Umbilical cord (tissue), 1 donor: ENCODE measurements at regions not wholly inside any gene's neighbourhood (a gene's known extent, or its start where the extent isn't known, plus 50 kb on each side); places are given as distances from the start of the nearest gene placed in this dataset.
A peak's percentile ranks its signal among the peaks of the same experiment; 100 is the strongest.

Source experiments
- DNase-seq: peaks from one replicate; pipeline ENCODE4 v3.0.0-alpha.2; 2015; ENCODE audit warnings: low spot score

GRCh38 chr15:85976986-85977385 is 102.7 kb upstream of the AGBL1 start:
- peak; percentile 74 for DNase-seq

DNA sequence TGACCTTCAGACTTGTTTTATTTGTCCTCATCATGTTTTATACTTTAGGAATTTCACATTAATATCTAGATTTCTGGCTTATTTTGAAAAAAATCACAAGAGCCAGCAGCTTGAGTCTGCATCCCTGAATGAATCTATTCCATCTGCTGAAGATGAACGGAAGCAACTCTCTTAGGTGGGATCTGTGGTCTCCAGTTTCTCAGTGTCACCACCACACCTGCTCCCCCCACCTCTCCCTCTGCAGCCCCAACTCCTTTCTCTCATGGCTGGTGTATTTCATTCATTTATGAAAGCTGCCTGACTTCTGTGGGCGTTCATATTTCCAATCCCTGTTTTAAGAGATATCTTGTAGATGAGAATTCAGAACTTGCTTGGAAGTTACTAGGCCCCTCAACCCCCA is 102.1 kb upstream of the AGBL1 start:
- DNase-seq = no peak

- DNase-seq = no peak
Measured at GRCh38 chr15:85979929-85980328, 99.7 kb upstream of the AGBL1 start.

DNA sequence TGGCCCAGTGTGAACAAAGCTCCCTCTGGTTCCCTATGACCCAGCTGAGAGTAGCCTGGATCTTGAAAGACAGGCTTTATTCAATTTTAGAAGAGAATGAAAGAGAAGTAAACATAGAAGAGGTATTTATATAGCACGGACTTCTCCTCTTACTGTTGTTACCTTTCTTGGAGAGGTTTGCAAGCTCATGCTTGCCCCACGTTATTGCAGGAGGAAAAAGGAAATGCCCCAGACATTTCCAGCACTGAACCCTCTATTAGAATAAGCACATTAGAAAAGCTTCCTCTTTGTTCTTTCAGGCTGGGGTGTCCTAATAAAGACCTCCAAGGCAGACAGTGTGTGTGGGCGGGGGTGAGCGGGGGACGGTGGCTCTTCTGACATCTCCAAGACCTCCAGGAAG is 98.7 kb upstream of the AGBL1 start:
- DNase-seq = no peak

- peak; percentile 70 for DNase-seq
Measured at GRCh38 chr15:85984241-85984640, 95.4 kb upstream of the AGBL1 start.

DNA sequence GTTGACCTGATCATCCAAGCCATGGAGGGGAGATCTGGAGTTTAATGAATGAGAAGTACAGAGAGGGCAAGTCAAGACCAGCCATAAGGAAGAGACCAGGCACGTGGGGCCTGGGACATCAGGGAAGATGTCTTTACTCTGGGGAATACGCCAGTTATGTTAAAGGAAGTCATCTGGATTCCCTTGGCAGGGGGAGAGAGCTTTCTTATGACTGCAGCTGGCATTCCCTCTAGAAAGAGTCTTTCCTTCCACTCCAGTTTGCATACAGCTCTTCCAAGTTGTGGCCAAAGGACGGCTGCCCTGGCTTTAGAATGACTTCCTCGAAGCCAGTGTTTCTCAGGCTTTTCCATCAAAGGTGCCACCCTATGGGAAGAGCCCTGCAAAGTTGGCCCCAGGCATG is 93.6 kb upstream of the AGBL1 start:
- no peak for DNase-seq

DNA sequence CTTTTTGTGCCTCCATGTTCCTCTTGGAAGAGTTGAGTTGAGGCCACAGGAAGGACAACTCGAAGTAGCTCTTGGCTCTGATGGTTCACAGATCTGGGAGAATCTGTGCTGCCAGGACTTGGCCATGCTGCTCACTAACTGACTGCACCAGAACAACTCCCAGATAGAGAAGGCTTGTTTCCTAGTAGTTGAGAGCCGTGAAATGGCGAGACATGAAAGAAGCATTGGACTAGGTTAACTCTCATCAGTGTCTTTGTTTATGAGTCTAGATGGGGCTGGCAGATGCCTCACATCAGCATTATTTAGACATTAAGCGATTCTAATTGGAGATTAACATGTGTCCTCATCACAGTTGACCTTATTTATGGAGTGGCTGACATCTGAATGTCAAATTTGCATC is 92.9 kb upstream of the AGBL1 start:
- no peak for DNase-seq

GRCh38 chr15:85988741-85989140 is 90.9 kb upstream of the AGBL1 start:
- no peak for DNase-seq

DNA sequence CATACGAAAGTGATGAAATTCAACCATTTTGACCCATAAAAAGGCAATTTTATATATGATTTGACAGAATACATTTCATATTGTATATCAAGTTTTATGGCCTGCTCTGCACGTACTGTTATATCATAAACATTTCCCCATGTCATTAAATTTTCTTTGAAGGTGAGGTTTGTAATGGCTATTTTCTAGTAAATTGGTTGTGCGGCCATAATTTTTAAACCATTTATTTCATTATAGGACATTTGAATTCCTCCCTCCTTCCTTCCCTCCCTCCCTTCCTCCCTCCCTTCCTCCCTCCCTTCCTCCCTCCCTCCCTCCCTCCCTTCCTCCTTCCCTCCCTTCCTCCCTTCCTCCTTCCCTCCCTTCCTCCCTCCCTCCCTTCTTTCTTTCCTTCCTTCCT is 87.4 kb upstream of the AGBL1 start:
- DNase-seq = no peak

DNA sequence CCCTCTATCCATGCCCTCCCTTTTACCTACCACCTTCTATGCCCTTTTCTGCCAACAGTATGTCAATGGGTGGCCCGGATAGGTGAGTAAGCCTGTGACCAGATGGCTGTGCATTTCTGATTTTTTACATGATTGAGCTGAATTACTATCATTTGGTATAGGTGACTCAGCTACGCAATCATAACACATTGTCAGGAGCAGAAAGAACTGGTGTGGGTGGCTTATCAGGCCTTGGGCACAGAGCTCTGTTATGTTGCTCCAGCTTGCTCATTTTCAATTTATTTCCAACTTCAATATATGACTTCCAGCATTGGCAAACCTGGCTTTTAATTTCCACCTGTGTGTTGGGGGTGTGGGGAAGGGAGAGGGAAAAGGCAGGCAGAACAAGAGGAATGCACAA is 86.6 kb upstream of the AGBL1 start:
- no peak for DNase-seq

- DNase-seq = no peak
Measured at GRCh38 chr15:85997618-85998017, 82.1 kb upstream of the AGBL1 start.

- no peak for DNase-seq
Measured at GRCh38 chr15:85999658-86000057, 80.0 kb upstream of the AGBL1 start.

DNA sequence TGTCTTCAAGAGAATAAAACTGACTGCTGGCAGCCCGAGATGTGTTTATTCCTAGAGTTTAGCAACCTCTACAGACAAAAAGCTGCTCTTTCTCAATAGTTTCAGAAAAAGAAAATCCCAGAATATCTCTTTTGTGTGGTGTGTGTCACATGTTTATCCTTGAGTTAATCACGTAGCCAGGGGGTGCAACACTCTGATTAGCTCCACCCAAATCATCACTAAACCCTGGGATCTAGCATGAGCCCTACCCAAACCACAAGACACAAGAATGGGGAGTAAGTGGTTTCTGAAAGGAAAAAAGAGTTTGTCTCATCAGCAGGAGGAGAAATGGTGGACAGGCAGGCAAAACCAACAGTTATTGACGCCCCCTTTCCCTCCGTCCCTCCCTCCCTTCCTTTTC is 78.5 kb upstream of the AGBL1 start:
- DNase-seq = peak; percentile 97

- DNase-seq = peak; percentile 89
Measured at GRCh38 chr15:86002444-86002843, 77.2 kb upstream of the AGBL1 start.

GRCh38 chr15:86004061-86004460 is 75.6 kb upstream of the AGBL1 start:
- DNase-seq = no peak

- DNase-seq = peak; percentile 47
Measured at GRCh38 chr15:86006546-86006945, 73.1 kb upstream of the AGBL1 start.

DNA sequence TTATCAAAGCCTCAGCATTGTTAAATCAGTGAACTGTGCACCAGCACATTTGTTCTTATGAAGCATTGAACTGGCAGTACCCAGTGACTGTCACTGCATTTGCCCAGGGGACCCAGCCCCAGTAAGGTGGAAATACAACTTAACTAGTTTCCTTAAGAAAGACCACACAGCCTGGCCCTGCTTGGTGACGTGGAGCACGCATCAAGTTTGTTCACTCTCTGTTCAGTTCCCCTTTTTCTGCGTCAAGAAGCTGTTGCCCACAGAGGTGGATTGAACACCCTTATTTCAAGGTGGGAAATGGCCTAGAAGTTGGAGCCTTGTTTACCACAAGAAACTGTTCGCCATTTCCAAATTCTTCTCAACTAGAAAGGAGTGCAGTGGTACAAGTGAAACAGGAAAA is 69.9 kb upstream of the AGBL1 start:
- no peak for DNase-seq

DNA sequence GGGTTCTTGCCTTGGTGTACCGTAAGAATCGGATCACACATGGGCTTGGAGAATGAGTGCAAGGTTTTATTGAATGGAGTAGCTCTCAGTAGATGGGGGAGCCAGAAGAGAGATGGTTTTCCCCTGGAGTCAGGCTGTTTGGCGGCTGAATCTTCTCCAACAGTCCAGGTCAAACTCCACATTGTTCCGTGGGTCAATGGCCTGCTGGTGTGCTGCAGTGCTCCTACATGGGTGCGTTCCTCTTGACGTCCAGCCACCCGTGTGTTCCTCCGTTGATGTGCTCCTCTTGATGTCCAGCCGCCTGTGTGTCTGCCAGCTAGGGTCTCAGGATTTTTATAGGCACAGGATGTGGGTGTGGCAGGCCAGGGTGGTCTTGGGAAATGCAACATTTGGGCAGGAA is 69.3 kb upstream of the AGBL1 start:
- no peak for DNase-seq

GRCh38 chr15:86010891-86011290 is 68.8 kb upstream of the AGBL1 start:
- no peak for DNase-seq

DNA sequence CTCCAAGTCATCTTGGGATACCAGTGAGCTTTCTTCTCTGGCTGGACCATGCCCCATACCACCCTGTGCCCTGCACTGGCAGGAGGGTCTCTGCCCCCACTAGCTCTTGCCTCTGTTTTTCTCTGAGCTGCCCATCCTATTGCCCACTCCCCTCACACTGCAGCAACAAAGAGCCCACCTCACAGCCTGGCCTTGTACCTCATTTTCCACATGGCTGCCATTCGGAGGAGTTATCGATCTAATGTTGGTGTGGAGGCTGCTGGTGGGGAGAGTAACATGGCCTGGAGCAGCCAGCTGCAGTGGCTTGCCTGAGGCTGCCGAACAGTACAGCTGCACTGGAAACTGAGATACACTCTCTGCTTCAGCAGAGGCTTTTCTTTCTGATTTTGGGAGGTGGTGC is 65.7 kb upstream of the AGBL1 start:
- DNase-seq = no peak

GRCh38 chr15:86016750-86017149 is 62.9 kb upstream of the AGBL1 start:
- no peak for DNase-seq

- DNase-seq = no peak
Measured at GRCh38 chr15:86018679-86019078, 61.0 kb upstream of the AGBL1 start.

DNA sequence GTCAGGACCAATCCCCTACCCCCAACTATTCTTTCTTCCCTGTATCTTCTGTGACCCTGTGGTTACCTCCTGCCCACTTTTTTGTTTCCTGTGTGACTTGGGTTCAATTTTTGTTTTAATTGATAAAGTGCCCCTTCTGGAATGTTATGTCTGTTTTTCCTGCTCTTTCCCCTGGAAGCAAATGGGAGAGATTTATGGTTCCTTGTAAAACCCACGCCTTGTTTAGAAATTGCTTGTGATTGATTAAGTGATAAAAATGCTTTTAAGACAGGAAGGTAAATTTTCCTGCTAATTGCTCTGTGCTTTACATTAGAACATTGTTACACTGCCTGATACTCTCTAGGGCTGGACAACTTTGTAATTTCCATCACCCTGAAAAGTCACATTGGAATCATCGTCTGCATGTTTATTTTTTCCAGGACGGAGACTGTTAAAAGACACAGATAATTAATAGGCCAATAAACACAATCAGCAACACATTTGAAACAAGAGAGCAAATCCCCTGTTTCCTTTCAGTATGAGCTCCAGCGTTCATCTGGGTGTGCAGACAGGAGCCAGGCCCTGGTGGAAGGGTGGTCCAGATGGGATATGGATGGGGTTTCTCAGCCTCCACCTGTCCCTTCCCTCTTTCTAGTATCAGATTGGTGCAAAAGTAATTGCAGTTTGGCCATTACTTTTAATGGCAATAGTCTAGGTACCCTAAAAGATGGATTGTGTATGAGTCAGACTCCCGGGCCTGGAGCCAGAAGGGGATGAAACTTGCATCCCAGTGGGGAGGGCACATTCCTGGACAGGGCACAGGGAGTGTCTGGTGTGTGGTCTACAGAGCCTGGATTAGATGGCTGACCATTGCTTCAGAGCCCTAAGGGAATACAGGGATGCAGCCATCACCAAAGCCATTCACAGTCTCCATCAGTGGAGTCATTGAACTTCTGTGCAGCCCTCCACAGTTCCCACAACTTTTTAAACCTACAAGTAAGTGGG is 58.1 kb upstream of the AGBL1 start:
- DNase-seq = peak; percentile 69

DNA sequence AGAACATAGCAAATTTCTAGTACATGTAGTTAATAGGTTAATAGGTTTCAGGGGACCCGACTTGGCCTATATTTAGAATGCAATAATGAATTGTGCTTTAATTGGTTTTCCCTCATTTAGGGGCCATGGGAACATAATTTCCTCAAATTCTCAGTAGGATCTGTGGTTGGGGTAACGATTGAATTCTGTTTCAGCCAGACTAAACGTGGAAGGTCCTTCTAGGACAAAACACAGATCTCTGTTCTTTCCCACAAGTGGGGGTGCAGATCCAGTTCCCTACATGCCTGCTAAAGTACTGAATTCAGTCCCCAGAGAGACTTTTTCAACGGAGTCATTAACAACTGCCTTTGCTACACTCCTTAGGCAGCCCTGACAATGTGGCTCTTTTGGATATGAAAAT is 50.7 kb upstream of the AGBL1 start:
- DNase-seq = no peak
